GM12891 (cell line): ENCODE measurements at regions not wholly inside any gene's neighbourhood (a gene's known extent, or its start where the extent isn't known, plus 50 kb on each side); places are given as distances from the start of the nearest gene placed in this dataset.

Experiments
- POLR2A ChIP-seq: IDR thresholded peaks from 2 replicates; pipeline ENCODE4 v1.6.1; 2011; ENCODE audit warnings: low read depth, low read length, control low read depth
- TAF1 ChIP-seq: IDR thresholded peaks from 2 replicates; pipeline ENCODE4 v1.6.1; 2011; ENCODE audit warnings: low read depth, low read length, control low read depth

DNA sequence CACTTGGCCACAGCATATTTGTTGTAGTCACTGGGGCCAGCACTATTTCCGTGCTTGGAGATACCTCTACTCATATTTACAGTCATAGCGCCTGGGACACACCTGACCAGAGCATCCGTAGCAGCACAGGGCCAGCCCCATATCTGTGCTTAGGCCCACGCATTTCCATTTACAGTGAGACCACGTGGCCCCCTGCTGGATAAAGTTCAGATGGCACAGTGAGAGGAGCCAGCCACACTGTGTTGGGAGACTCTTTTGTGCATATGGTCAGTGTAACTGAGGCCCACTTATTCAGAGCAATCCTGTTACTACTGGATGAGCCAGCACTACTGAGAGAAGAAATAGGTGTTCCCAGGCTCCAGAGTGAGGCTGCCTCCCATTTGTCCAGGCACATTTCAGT is 455.3 kb downstream of the REEP3 start:
- no peak for TF ChIP-seq TAF1
- TF ChIP-seq POLR2A, result no peak
